Hematopoietic multipotent progenitor cell (in vitro differentiated cells): ENCODE measurements at regions not wholly inside any gene's neighbourhood (a gene's known extent, or its start where the extent isn't known, plus 50 kb on each side); places are given as distances from the start of the nearest gene placed in this dataset.
A peak's percentile ranks its signal among the peaks of the same experiment; 100 is the strongest.
"Not testable (repeated sequence)": the region's sequence is repeated elsewhere in the genome, so short reads cannot be mapped to it uniquely, and the experiment has no call there.

ENCODE experiments used
- DNase-seq, 3 donors: peaks; one replicate each; pipeline ENCODE4 v3.0.0-alpha.2; 2011 to 2015; ENCODE audit warnings: low read depth in 2 of 3, low spot score in 2 of 3

GRCh38 chr3:4067893-4068292, 235.3 kb upstream of the SETMAR start:
- DNase-seq: peak in 1 of 3 donors; percentile 62

DNA sequence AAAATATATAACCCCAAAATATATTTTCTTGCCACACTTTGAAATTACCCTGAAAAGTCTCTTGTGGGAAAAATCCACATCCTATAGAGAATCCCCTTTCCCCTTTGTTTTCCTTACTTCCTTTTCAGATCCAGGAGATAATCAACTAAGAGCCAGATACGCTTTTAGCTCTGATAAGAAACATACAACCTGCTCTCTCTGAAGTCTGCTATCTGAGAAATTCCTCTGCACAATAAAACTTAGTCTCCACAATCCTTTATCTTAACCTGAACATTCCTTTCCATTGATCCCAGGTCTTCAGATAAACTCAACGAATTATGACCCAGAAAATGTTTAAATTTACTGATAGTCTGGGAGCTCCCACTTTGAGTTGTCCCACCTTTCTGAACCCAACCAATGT, 233.4 kb upstream of the SETMAR start:
- no peak for DNase-seq

DNA sequence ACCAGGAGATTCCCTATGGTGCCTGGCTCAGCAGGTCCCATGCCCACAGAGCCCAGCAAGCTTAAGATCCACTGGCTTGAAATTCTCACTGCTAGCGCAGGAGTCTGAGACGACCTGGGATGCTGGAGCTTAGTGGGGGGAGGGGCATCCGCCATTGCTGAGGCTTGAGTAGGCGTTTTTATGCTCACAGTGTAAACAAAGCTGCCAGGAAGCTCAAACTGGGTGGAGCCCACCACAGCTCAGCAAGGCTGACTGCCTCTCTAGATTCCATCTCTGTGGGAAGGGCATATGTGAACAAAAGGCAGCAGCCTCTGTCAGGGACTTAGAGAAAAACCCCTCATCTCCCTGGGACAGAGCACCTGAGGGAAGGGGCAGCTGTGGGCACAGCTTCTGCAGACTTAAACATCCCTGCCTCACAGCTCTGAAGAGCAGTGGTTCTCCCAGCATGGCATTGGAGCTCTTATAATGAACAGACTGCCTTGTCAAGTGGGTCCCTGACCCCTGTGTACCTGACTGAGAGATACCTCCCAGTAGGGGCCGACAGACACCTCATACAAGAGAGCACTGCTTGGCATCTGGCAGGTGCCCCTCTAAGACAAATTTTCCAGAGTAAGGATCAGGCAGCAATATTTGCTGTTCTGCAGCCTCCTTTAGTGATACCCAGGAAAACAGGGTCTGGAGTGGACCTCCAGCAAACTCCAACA, 231.5 kb upstream of the SETMAR start:
- DNase-seq: no peak

DNA sequence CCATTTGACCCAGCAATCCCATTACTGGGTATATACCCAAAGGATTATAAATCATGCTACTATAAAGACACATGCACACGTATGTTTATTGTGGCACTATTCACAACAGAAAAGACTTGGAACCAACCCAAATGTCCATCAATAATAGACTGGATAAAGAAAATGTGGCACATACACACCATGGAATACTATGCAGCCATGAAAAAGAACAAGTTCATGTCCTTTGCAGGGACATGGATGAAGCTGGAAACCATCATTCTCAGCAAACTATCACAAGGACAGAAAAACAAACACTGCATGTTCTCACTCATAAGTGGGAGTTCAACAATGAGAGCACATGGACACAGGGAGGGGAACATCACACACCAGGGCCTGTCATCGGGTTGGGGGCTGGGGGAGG, 225.9 kb upstream of the SETMAR start:
- not testable (repeated sequence) for DNase-seq

GRCh38 chr3:4077950-4078349, 225.2 kb upstream of the SETMAR start:
- DNase-seq: no peak

- no peak for DNase-seq
Observed at GRCh38 chr3:4078903-4079302, 224.3 kb upstream of the SETMAR start.

- DNase-seq: no peak
Observed at GRCh38 chr3:4079339-4080195, 223.6 kb upstream of the SETMAR start.

DNA sequence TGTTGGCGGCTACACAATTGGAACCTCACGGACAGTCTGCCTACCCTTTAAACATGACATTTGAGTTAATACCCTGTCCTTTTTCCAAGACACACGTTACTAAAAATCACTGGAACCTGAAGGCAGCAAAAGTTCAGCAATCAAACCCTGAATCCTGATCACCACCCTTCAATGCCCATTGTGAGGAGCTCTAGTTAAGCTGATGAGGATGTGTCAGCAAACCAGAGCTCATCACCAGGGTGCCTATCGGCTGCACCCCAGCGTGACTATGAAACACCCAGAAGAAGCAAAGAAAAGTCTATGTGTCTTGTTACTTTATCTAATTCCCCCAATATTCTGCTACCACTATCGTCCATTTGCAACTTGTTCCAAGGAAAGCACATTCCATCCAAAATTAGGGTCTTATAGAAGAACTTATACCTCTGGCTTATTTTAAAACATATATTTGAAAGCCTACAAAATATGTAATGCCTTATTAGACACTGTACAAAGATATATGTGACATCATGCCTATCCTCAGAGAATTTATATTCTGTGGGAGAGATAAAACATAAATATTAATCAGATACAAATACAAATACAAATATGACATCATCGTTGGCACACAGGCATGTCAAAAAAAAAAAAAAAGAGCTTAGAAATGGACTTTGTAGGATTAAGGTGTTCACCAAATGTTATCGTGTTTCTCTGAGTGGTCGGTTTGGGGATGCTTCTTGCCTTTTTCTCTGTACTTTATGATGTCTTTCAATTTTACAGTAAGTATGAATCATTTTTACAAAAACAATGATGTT, 219.7 kb upstream of the SETMAR start:
- no peak for DNase-seq

DNA sequence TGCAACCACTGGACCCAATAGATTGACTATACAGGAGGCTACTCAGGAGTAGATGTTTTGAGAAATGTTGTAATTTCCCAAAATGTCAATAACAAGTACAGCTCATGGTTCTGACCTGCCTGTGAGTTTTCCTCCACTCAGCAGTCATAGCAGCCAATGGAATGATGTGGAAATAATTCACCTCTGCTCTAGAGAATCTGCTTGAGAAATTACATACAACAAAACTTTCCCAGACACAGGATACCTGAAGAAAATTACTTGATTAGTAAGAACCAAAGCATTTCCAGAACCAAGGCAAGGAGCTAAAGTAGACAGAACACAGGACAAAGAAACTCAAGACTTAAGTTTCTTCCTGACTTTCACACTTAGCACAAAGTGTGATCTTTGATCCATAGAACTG, 218.9 kb upstream of the SETMAR start:
- no peak for DNase-seq

GRCh38 chr3:4086662-4087061, 216.5 kb upstream of the SETMAR start:
- not testable (repeated sequence) for DNase-seq

DNA sequence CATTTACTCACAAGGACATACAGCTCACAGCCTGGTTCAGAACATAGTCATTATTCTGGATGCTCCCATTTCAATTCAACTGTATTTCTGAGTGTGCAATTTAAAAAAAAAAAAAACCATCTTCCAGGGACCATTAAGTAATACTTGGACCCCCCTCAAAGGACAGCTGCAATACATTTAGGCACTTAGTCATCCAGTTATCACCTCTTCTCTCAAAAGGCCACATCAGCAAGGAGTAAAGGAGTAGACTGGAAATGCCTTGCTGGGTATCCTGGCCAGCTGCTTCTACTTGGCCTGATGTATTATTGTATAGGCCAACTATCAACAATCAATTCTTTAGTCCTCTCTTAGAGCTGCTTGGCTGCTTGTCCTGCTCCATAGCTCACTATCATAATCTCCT, 211.4 kb upstream of the SETMAR start:
- no peak for DNase-seq

DNA sequence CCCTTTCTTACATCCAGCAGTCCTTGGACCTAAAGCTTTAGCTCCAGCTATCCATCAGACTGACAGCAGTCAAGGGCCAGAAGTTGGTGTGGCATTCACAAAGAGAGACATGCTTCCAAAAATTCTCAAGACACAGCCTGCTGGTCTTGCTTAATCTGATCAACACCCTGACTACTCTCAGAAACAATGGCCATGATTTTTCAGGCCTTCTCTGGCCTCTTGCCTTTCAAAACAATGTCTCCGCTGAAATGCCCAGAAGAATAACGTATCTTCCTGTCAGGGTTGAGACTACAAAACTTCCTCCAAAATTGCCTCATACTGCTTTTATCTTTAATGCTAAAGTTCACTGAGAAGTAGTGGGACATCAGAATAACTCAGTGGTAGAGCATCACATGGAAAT, 205.4 kb upstream of the SETMAR start:
- DNase-seq: no peak

DNA sequence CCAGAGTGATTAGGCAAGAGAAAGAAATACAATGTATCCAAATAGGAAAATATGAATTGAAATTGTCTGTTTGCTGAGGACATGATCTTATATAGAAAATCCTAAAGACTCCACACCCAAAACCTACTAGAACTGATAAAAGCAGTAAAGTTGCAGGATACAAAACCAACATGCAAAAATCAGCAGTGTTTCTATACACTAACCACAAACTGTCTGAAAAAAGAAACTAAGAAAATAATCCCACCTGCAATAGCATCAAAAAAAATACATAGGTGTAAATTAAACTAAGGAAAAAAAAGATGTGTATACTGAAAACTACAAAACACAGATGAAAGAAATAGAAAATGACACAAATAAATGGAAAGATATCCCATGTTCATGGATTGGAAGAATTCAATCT, 203.6 kb upstream of the SETMAR start:
- no peak for DNase-seq

DNA sequence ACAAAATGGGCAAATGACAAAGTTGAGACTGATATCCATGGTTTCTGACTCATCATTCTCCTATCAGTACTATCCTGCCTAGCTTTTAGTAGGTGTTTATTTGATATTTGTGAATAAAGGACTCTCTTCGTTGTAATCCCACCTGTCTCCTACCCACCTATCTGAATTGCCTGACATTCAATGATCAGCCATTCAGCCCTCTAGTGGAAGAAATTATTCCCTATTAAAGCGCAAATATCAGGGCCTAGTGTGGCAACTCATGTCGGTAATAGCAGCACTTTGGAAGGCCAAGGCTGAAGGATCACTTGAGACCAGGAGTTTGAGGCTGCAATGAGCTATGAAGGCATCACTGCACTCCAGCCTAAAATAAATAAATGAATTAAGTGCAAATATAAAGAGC, 195.7 kb upstream of the SETMAR start:
- DNase-seq: no peak

DNA sequence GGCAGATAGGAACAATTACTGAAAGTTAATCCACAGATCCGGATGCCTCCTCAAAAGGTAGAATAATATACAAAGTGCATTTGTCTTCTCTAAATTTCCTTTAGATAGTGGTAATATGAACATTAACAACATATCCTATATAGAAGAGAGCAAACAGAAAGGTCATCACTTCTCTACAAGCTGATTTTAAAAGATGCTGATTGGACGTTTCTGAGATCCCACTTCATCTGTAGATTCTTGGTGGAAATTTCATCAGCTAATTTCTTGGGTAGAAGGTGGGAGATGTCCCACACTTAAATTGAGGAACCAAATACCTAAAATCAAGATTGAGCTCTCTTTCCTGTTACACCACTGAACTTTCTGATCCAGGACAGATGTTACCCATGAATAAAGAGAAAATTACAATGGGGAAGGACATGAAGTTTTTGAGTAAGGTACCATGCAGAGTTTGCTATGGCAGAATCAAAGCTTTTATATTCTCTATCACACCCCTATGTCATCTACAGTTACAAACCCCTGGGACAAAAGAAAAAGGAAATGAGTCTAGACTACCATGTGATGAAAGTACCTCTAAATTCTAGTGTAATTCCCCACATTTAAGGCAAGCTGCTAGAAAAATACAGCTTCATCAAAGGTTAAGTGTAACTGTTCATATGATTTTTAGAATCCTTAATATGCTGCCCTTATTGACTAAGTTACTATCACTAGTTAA, 189.2 kb upstream of the SETMAR start:
- DNase-seq: no peak

GRCh38 chr3:4119119-4119518, 184.1 kb upstream of the SETMAR start:
- DNase-seq: no peak

GRCh38 chr3:4125576-4125975, 177.6 kb upstream of the SETMAR start:
- DNase-seq: no peak

- DNase-seq: no peak
Observed at GRCh38 chr3:4138150-4138785, 164.9 kb upstream of the SETMAR start.

DNA sequence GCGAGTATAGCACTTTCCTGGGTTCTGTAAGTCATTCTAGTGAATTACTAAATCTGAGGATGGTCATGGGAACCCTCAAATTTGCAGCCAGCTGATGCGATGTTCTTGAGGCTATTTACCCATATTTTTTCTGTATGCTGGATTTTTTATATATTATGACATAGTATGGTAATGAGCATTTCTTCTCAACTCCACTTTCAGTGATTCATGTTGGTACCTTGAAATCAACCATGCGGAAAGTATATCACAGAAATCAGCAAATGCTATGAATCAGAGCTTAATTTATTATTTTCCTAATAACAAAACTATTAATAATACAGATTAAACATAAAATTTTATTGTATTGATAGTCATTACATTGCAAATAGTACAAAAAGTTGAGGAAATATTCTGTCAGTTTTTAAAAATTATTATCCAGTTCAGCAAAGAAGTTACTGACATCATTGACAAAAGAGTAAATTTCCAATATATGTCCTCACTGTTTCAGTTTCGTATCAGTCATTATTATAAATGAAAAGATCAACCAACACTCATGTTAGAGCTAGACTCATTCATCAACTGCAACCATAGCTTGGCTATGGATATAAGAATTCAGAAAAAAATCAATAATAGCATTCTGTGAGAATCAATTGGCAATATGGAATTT, 164.3 kb upstream of the SETMAR start:
- no peak for DNase-seq
